ENCODE measurements at regions not wholly inside any gene's neighbourhood (a gene's known extent, or its start where the extent isn't known, plus 50 kb on each side); places are given as distances from the start of the nearest gene placed in this dataset.

GRCh38 chr13:37446503-37446902, 152.1 kb downstream of the POSTN start:
- Histone ChIP-seq H3K36me3 (ENCODE audit: control insufficient read depth, insufficient read depth, low read length) (no peaks in the 10 kb centered on the region), H3K27ac (ENCODE audit: low read length) (no peak overlapping the region), H3K4me3 (ENCODE audit: low read length) (no peak overlapping the region), H3K4me1 (ENCODE audit: control insufficient read depth, insufficient read depth, low read length) (no peaks in the 10 kb centered on the region), H3K9me3 (ENCODE audit: control insufficient read depth, insufficient read depth, low read length) (no peaks in the 10 kb centered on the region), H3K27me3 (ENCODE audit: control insufficient read depth, insufficient read depth, low read length) (no peaks in the 10 kb centered on the region)
- WGBS (ENCODE audit: insufficient coverage, insufficient read length) = 100% methylated on average over 1 of the region's 3 CpGs
- no peak for DNase-seq (ENCODE audit: low read depth, low spot score)

- Histone ChIP-seq H3K4me3 (ENCODE audit: low read length) (no peak overlapping the region), H3K36me3 (ENCODE audit: control insufficient read depth, insufficient read depth, low read length) (no peaks in the 10 kb centered on the region), H3K4me1 (ENCODE audit: control insufficient read depth, insufficient read depth, low read length) (no peaks in the 10 kb centered on the region), H3K27ac (ENCODE audit: low read length) (no peak overlapping the region), H3K9me3 (ENCODE audit: control insufficient read depth, insufficient read depth, low read length) (no peaks in the 10 kb centered on the region), H3K27me3 (ENCODE audit: control insufficient read depth, insufficient read depth, low read length) (no peaks in the 10 kb centered on the region)
- no CpG with 5 or more reads among the region's 1 CpG for WGBS (ENCODE audit: insufficient coverage, insufficient read length)
- DNase-seq (ENCODE audit: low read depth, low spot score) = no peak
These were observed 155.0 kb downstream of the POSTN start for GRCh38 chr13:37443538-37443937.

GRCh38 chr13:37442996-37443395, 155.6 kb downstream of the POSTN start:
- Histone ChIP-seq H3K27ac (ENCODE audit: low read length) (no peak overlapping the region), H3K27me3 (ENCODE audit: control insufficient read depth, insufficient read depth, low read length) (no peaks in the 10 kb centered on the region), H3K9me3 (ENCODE audit: control insufficient read depth, insufficient read depth, low read length) (no peaks in the 10 kb centered on the region), H3K4me3 (ENCODE audit: low read length) (no peak overlapping the region), H3K4me1 (ENCODE audit: control insufficient read depth, insufficient read depth, low read length) (no peaks in the 10 kb centered on the region), H3K36me3 (ENCODE audit: control insufficient read depth, insufficient read depth, low read length) (no peaks in the 10 kb centered on the region)
- no CpG with 5 or more reads among the region's 1 CpG for WGBS (ENCODE audit: insufficient coverage, insufficient read length)
- DNase-seq (ENCODE audit: low read depth, low spot score) = no peak

- H3K27ac ChIP-seq (ENCODE audit: low read length) = no peak overlapping the region
- no peaks in the 10 kb centered on the region for H3K36me3 ChIP-seq (ENCODE audit: control insufficient read depth, insufficient read depth, low read length)
- H3K9me3 ChIP-seq (ENCODE audit: control insufficient read depth, insufficient read depth, low read length) = no peaks in the 10 kb centered on the region
- WGBS (ENCODE audit: insufficient coverage, insufficient read length) = no CpG with 5 or more reads among the region's 1 CpG
- no peaks in the 10 kb centered on the region for H3K27me3 ChIP-seq (ENCODE audit: control insufficient read depth, insufficient read depth, low read length)
- H3K4me3 ChIP-seq (ENCODE audit: low read length) = no peak overlapping the region
- no peaks in the 10 kb centered on the region for H3K4me1 ChIP-seq (ENCODE audit: control insufficient read depth, insufficient read depth, low read length)
- no peak for DNase-seq (ENCODE audit: low read depth, low spot score)
These were observed 162.7 kb downstream of the POSTN start for GRCh38 chr13:37435881-37436280.

- no peaks in the 10 kb centered on the region for H3K36me3 ChIP-seq (ENCODE audit: control insufficient read depth, insufficient read depth, low read length)
- no peaks in the 10 kb centered on the region for H3K27me3 ChIP-seq (ENCODE audit: control insufficient read depth, insufficient read depth, low read length)
- no peak overlapping the region for H3K27ac ChIP-seq (ENCODE audit: low read length)
- WGBS (ENCODE audit: insufficient coverage, insufficient read length) = no CpG with 5 or more reads among the region's 1 CpG
- no peak overlapping the region for H3K4me3 ChIP-seq (ENCODE audit: low read length)
- no peak for DNase-seq (ENCODE audit: low read depth, low spot score)
- H3K9me3 ChIP-seq (ENCODE audit: control insufficient read depth, insufficient read depth, low read length) = no peaks in the 10 kb centered on the region
- H3K4me1 ChIP-seq (ENCODE audit: control insufficient read depth, insufficient read depth, low read length) = no peaks in the 10 kb centered on the region
These were observed 165.5 kb downstream of the POSTN start for GRCh38 chr13:37433086-37433485.

GRCh38 chr13:37429976-37430375, 168.6 kb downstream of the POSTN start:
- no peak overlapping the region for H3K4me3 ChIP-seq (ENCODE audit: low read length)
- no peaks in the 10 kb centered on the region for H3K9me3 ChIP-seq (ENCODE audit: control insufficient read depth, insufficient read depth, low read length)
- H3K4me1 ChIP-seq (ENCODE audit: control insufficient read depth, insufficient read depth, low read length) = no peaks in the 10 kb centered on the region
- DNase-seq (ENCODE audit: low read depth, low spot score) = no peak
- no peaks in the 10 kb centered on the region for H3K36me3 ChIP-seq (ENCODE audit: control insufficient read depth, insufficient read depth, low read length)
- H3K27ac ChIP-seq (ENCODE audit: low read length) = no peak overlapping the region
- WGBS (ENCODE audit: insufficient coverage, insufficient read length) = no CpG with 5 or more reads among the region's 2 CpGs
- no peaks in the 10 kb centered on the region for H3K27me3 ChIP-seq (ENCODE audit: control insufficient read depth, insufficient read depth, low read length)

- no peak overlapping the region for H3K27ac ChIP-seq (ENCODE audit: low read length)
- no CpG with 5 or more reads among the region's 3 CpGs for WGBS (ENCODE audit: insufficient coverage, insufficient read length)
These were observed 170.6 kb downstream of the POSTN start for GRCh38 chr13:37427843-37428494.

GRCh38 chr13:37418490-37418889, 180.1 kb downstream of the POSTN start:
- H3K4me1 ChIP-seq (ENCODE audit: control insufficient read depth, insufficient read depth, low read length) = no peaks in the 10 kb centered on the region
- no CpG with 5 or more reads among the region's 2 CpGs for WGBS (ENCODE audit: insufficient coverage, insufficient read length)
- no peak overlapping the region for H3K4me3 ChIP-seq (ENCODE audit: low read length)
- H3K36me3 ChIP-seq (ENCODE audit: control insufficient read depth, insufficient read depth, low read length) = no peaks in the 10 kb centered on the region
- no peak for DNase-seq (ENCODE audit: low read depth, low spot score)
- no peak overlapping the region for H3K27ac ChIP-seq (ENCODE audit: low read length)
- H3K27me3 ChIP-seq (ENCODE audit: control insufficient read depth, insufficient read depth, low read length) = no peaks in the 10 kb centered on the region
- H3K9me3 ChIP-seq (ENCODE audit: control insufficient read depth, insufficient read depth, low read length) = no peaks in the 10 kb centered on the region

More at GRCh38 chr13:37427843-37428494, 170.6 kb downstream of the POSTN start:
- no peak for DNase-seq (ENCODE audit: low read depth, low spot score)
- no peaks in the 10 kb centered on the region for H3K36me3 ChIP-seq (ENCODE audit: control insufficient read depth, insufficient read depth, low read length)
- no peaks in the 10 kb centered on the region for H3K9me3 ChIP-seq (ENCODE audit: control insufficient read depth, insufficient read depth, low read length)
- no peaks in the 10 kb centered on the region for H3K27me3 ChIP-seq (ENCODE audit: control insufficient read depth, insufficient read depth, low read length)
- no peaks in the 10 kb centered on the region for H3K4me1 ChIP-seq (ENCODE audit: control insufficient read depth, insufficient read depth, low read length)
- no peak overlapping the region for H3K4me3 ChIP-seq (ENCODE audit: low read length)

GRCh38 chr13:37417060-37417441, 181.5 kb downstream of the POSTN start:
- H3K4me1 ChIP-seq (ENCODE audit: control insufficient read depth, insufficient read depth, low read length) = no peaks in the 10 kb centered on the region
- H3K27ac ChIP-seq (ENCODE audit: low read length) = no peak overlapping the region
- WGBS (ENCODE audit: insufficient coverage, insufficient read length) = no CpG with 5 or more reads among the region's 3 CpGs
- no peak overlapping the region for H3K4me3 ChIP-seq (ENCODE audit: low read length)
- DNase-seq (ENCODE audit: low read depth, low spot score) = no peak
- H3K27me3 ChIP-seq (ENCODE audit: control insufficient read depth, insufficient read depth, low read length) = no peaks in the 10 kb centered on the region
- no peaks in the 10 kb centered on the region for H3K9me3 ChIP-seq (ENCODE audit: control insufficient read depth, insufficient read depth, low read length)
- no peaks in the 10 kb centered on the region for H3K36me3 ChIP-seq (ENCODE audit: control insufficient read depth, insufficient read depth, low read length)

GRCh38 chr13:37416291-37417059, 182.1 kb downstream of the POSTN start:
- WGBS (ENCODE audit: insufficient coverage, insufficient read length) = no CpG with 5 or more reads among the region's 2 CpGs
- no peak overlapping the region for H3K4me3 ChIP-seq (ENCODE audit: low read length)
- no peaks in the 10 kb centered on the region for H3K27me3 ChIP-seq (ENCODE audit: control insufficient read depth, insufficient read depth, low read length)
- H3K27ac ChIP-seq (ENCODE audit: low read length) = no peak overlapping the region
- no peak for DNase-seq (ENCODE audit: low read depth, low spot score)
- no peaks in the 10 kb centered on the region for H3K36me3 ChIP-seq (ENCODE audit: control insufficient read depth, insufficient read depth, low read length)
- H3K4me1 ChIP-seq (ENCODE audit: control insufficient read depth, insufficient read depth, low read length) = no peaks in the 10 kb centered on the region
- no peaks in the 10 kb centered on the region for H3K9me3 ChIP-seq (ENCODE audit: control insufficient read depth, insufficient read depth, low read length)

- H3K4me1 ChIP-seq (ENCODE audit: control insufficient read depth, insufficient read depth, low read length) = no peaks in the 10 kb centered on the region
- H3K27me3 ChIP-seq (ENCODE audit: control insufficient read depth, insufficient read depth, low read length) = no peaks in the 10 kb centered on the region
- no peak for DNase-seq (ENCODE audit: low read depth, low spot score)
- H3K9me3 ChIP-seq (ENCODE audit: control insufficient read depth, insufficient read depth, low read length) = no peaks in the 10 kb centered on the region
- no peaks in the 10 kb centered on the region for H3K36me3 ChIP-seq (ENCODE audit: control insufficient read depth, insufficient read depth, low read length)
- no peak overlapping the region for H3K27ac ChIP-seq (ENCODE audit: low read length)
- H3K4me3 ChIP-seq (ENCODE audit: low read length) = no peak overlapping the region
- no CpG with 5 or more reads among the region's 3 CpGs for WGBS (ENCODE audit: insufficient coverage, insufficient read length)
These were observed 185.4 kb downstream of the POSTN start for GRCh38 chr13:37413161-37413560.

Data from iPS DF 6.9 (cell line).